ENCODE measurements at regions not wholly inside any gene's neighbourhood (a gene's known extent, or its start where the extent isn't known, plus 50 kb on each side); places are given as distances from the start of the nearest gene placed in this dataset.

DNA sequence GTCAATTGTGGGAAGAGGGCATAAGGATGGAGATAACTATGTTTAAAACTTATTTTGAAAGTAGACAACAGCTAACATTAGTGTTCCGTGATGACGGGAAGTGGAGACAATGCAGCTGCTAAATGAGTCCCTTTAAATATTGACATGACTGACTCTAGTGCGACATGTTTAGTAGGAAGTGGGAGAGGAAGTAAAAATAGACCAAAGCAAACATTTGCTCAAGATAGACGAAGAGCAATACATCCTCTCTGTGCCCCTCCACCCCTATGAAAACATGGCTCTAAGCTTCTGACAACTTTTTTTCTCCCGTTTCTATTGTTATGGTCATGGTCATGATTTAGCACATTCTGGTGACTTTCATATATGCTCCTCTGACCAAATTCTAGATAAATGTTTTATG is 60.0 kb upstream of the HMCN1 start:
- H3K4ac ChIP-seq (ENCODE audit: low read depth, low read length): no peak overlapping the region
- no peak for ATAC-seq (ENCODE audit: low read depth)
- no peak overlapping the region for H2BK20ac ChIP-seq (ENCODE audit: low read depth, low read length)
- no peaks in the 10 kb centered on the region for H3K36me3 ChIP-seq (ENCODE audit: control insufficient read depth, insufficient read depth, low read length)
- H3K18ac ChIP-seq (ENCODE audit: low read depth, low read length): no peak overlapping the region
- no TSS peak for BruUV-seq (replicated peaks)
- in situ Hi-C loops (cut with MboI; ENCODE audit: low sequenced_read_pairs): loop anchor here (10.0 kb wide), 1 partner anchor 679 kb away; no protein-coding TSS in a partner anchor
- H2BK15ac ChIP-seq (ENCODE audit: low read depth, low read length): no peak overlapping the region
- intact Hi-C loops (cut with micrococcal nuclease): loop anchor here (5.0 to 10.0 kb wide), 4 partner anchors 502 to 869 kb away; partner anchors contain the start of genes SWT1 and TRMT1L
- H3K27me3 ChIP-seq (ENCODE audit: control insufficient read depth, insufficient read depth, low read length): no peaks in the 10 kb centered on the region
- no peak overlapping the region for H3K4me3 ChIP-seq (ENCODE audit: insufficient read depth, low read depth, low read length)
- no peak overlapping the region; the same call in 1 of the 2 replicates for H3K14ac ChIP-seq (replicated peaks; ENCODE audit: low read depth, low read length)
- H3K9me1 ChIP-seq (ENCODE audit: insufficient read depth, low read length): no peaks in the 10 kb centered on the region; the same call in 1 of the 2 replicates
- ChIA-PET CTCF (interaction anchor here (0.6 kb wide), 1 partner anchor 537 kb away, joined by 3 read pairs; no protein-coding TSS in a partner anchor), POLR2A (ENCODE audit: unreplicated experiment) (no interaction called here)
- H2AK5ac ChIP-seq (ENCODE audit: low read depth, low read length): no peak overlapping the region
- no peak overlapping the region for H3K23ac ChIP-seq (ENCODE audit: low read depth, low read length)
- H3K9ac ChIP-seq (ENCODE audit: low read depth, low read length): no peak overlapping the region
- no peak overlapping the region for H4K8ac ChIP-seq (ENCODE audit: low read depth in 2 of 2, low read length in 2 of 2)
- H3K79me1 ChIP-seq (ENCODE audit: low read depth in 1 of 2, low read length in 2 of 2): no peaks in the 10 kb centered on the region
- H3K27ac ChIP-seq (ENCODE audit: insufficient read depth, low read length): no peak overlapping the region
- no peaks in the 10 kb centered on the region for H4K20me1 ChIP-seq (ENCODE audit: insufficient read depth, low read length)
- TF ChIP-seq, protein P1, sequence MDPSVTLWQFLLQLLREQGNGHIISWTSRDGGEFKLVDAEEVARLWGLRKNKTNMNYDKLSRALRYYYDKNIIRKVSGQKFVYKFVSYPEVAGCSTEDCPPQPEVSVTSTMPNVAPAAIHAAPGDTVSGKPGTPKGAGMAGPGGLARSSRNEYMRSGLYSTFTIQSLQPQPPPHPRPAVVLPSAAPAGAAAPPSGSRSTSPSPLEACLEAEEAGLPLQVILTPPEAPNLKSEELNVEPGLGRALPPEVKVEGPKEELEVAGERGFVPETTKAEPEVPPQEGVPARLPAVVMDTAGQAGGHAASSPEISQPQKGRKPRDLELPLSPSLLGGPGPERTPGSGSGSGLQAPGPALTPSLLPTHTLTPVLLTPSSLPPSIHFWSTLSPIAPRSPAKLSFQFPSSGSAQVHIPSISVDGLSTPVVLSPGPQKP (IDR thresholded peaks at IDR 0.05; ENCODE audit: borderline replicate concordance, low read depth, low read length): no peak
- TF ChIP-seq BHLHE40 (IDR thresholded peaks at IDR 0.05; ENCODE audit: low read depth, low read length) (no peak), RCOR1 (IDR thresholded peaks at IDR 0.05; ENCODE audit: insufficient replicate concordance, low read length) (no peak), MAZ (IDR thresholded peaks at IDR 0.05; ENCODE audit: borderline replicate concordance, low read depth, low read length) (no peak), POLR2A (IDR thresholded peaks at IDR 0.05; ENCODE audit: low read depth, low read length) (no peak), SMC3 (IDR thresholded peaks at IDR 0.05; ENCODE audit: low read depth, low read length) (no peak), CHD1 (IDR thresholded peaks at IDR 0.05; ENCODE audit: low read depth, low read length) (no peak), MXI1 (IDR thresholded peaks at IDR 0.05; ENCODE audit: borderline replicate concordance, low read depth, low read length) (no peak), RFX5 (IDR thresholded peaks at IDR 0.05; ENCODE audit: low read depth, low read length) (no peak), MAFK (IDR thresholded peaks at IDR 0.05; ENCODE audit: low read depth, low read length) (no peak), CEBPB (IDR thresholded peaks at IDR 0.05; ENCODE audit: low read depth, low read length) (no peak), FOS (IDR thresholded peaks at IDR 0.05; ENCODE audit: low read depth, low read length) (no peak), RAD21 (IDR thresholded peaks at IDR 0.05; ENCODE audit: low read length) (no peak), NFE2L2 (IDR thresholded peaks at IDR 0.05; ENCODE audit: low read depth, low read length) (no peak)
- TF ChIP-seq, protein P2, sequence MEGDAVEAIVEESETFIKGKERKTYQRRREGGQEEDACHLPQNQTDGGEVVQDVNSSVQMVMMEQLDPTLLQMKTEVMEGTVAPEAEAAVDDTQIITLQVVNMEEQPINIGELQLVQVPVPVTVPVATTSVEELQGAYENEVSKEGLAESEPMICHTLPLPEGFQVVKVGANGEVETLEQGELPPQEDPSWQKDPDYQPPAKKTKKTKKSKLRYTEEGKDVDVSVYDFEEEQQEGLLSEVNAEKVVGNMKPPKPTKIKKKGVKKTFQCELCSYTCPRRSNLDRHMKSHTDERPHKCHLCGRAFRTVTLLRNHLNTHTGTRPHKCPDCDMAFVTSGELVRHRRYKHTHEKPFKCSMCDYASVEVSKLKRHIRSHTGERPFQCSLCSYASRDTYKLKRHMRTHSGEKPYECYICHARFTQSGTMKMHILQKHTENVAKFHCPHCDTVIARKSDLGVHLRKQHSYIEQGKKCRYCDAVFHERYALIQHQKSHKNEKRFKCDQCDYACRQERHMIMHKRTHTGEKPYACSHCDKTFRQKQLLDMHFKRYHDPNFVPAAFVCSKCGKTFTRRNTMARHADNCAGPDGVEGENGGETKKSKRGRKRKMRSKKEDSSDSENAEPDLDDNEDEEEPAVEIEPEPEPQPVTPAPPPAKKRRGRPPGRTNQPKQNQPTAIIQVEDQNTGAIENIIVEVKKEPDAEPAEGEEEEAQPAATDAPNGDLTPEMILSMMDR (conservative IDR thresholded peaks at IDR 0.05; ENCODE audit: low read depth, low read length): no peak
- TF ChIP-seq, protein P3, sequence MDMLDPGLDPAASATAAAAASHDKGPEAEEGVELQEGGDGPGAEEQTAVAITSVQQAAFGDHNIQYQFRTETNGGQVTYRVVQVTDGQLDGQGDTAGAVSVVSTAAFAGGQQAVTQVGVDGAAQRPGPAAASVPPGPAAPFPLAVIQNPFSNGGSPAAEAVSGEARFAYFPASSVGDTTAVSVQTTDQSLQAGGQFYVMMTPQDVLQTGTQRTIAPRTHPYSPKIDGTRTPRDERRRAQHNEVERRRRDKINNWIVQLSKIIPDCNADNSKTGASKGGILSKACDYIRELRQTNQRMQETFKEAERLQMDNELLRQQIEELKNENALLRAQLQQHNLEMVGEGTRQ (IDR thresholded peaks at IDR 0.05; ENCODE audit: low read depth, low read length): no peak
- no peak overlapping the region for H2BK120ac ChIP-seq (ENCODE audit: low read depth, low read length)
- no peak overlapping the region for H4K5ac ChIP-seq (ENCODE audit: low read depth, low read length)
- no peaks in the 10 kb centered on the region for H3K4me1 ChIP-seq (ENCODE audit: control insufficient read depth, insufficient read depth, low read length)
- no peak overlapping the region for H3K56ac ChIP-seq (ENCODE audit: extremely low read depth, insufficient read depth, low read length)
- no peak overlapping the region for H3K4me2 ChIP-seq (ENCODE audit: low read depth, low read length)
- H4K91ac ChIP-seq (ENCODE audit: insufficient read depth, low read depth, low read length): no peak overlapping the region
- no CpG with 5 or more reads among the region's 5 CpGs for WGBS, 2 experiments (ENCODE audit: extremely low coverage in 2 of 2, insufficient read length in 1 of 2)
- H2AK9ac ChIP-seq (replicated peaks; ENCODE audit: low read depth, low read length, poor library complexity): no peak overlapping the region
- DNase-seq: no peak
- H3K9me3 ChIP-seq (ENCODE audit: control insufficient read depth, insufficient read depth, low read length): no peaks in the 10 kb centered on the region
- dilution Hi-C loops (cut with HindIII; ENCODE audit: low sequenced_read_pairs, unreplicated experiment): no loop called here
- H2AFZ ChIP-seq (replicated peaks; ENCODE audit: low read length, poor library complexity): no peak overlapping the region
- H2BK5ac ChIP-seq (ENCODE audit: low read depth, low read length, poor library complexity, severe bottlenecking): no peak overlapping the region

Data from IMR-90 (cell line).